Transverse colon (tissue), 4 donors: ENCODE measurements at regions not wholly inside any gene's neighbourhood (a gene's known extent, or its start where the extent isn't known, plus 50 kb on each side); places are given as distances from the start of the nearest gene placed in this dataset.

ENCODE experiments used
- POLR2A ChIP-seq: fragments of 450-650 bp; IDR thresholded peaks from one replicate; pipeline ENCODE4 v1.6.1; 2016; ENCODE audit warnings: antibody characterized with exemption, mild to moderate bottlenecking, moderate library complexity
- POLR2AphosphoS5 ChIP-seq, 3 donors: sonication (generic); formaldehyde crosslinking; IDR thresholded peaks; one replicate each; pipeline ENCODE4 v1.6.1; 2016; ENCODE audit warnings: antibody characterized with exemption in 3 of 3
- TF ChIP-seq, protein P1 (sequence below), 5 experiments: fragments of 200-600 bp in 3 of 5; fragments of 450-650 bp in 2 of 5; sonication (generic) in 3 of 5; IDR thresholded peaks; 1 replicate in 2 of 5; 2 replicates in 3 of 5; pipeline ENCODE4 v1.5.1; 2016 to 2017; ENCODE audit warnings: antibody characterized with exemption in 5 of 5, inconsistent platforms in 3 of 5, mild to moderate bottlenecking in 2 of 5, moderate library complexity in 1 of 5

DNA sequence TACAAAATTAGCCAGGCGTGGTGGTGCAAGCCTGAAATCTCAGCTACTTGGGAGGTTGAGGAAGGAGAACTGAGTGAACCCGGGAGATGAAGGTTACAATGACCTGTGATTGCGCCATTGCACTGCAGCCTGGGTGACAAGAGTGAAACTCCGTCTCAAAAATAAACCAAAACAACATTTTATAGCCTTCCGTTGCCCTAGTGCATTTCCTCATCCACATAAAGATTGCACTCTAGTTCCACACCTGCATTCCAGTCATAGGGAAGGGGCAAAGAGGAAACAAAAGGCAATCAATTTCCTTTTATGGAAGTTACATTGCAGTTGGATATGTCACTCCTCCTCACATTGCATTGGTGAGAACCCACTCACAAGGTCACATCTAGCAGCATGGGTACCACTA is 182.7 kb upstream of the ARG1 start:
- TF ChIP-seq, protein P1, sequence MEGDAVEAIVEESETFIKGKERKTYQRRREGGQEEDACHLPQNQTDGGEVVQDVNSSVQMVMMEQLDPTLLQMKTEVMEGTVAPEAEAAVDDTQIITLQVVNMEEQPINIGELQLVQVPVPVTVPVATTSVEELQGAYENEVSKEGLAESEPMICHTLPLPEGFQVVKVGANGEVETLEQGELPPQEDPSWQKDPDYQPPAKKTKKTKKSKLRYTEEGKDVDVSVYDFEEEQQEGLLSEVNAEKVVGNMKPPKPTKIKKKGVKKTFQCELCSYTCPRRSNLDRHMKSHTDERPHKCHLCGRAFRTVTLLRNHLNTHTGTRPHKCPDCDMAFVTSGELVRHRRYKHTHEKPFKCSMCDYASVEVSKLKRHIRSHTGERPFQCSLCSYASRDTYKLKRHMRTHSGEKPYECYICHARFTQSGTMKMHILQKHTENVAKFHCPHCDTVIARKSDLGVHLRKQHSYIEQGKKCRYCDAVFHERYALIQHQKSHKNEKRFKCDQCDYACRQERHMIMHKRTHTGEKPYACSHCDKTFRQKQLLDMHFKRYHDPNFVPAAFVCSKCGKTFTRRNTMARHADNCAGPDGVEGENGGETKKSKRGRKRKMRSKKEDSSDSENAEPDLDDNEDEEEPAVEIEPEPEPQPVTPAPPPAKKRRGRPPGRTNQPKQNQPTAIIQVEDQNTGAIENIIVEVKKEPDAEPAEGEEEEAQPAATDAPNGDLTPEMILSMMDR (IDR thresholded peaks at IDR 0.05), result no peak
- TF ChIP-seq POLR2A (no peak), POLR2AphosphoS5 (IDR thresholded peaks at IDR 0.05) (peak in 1 of 3 donors; percentile 12)
